Upper lobe of right lung (tissue), 1 donor: ENCODE measurements at regions not wholly inside any gene's neighbourhood (a gene's known extent, or its start where the extent isn't known, plus 50 kb on each side); places are given as distances from the start of the nearest gene placed in this dataset.

Source experiments
- ATAC-seq: fragments of 200-7000 bp; cut with Tn5 transposase; one replicate; pipeline ENCODE4 v1.9.1; 2020; ENCODE audit warnings: mild to moderate bottlenecking, moderate library complexity
- DNase-seq: peaks from one replicate; pipeline ENCODE4 v3.0.0-alpha.2; 2020
- H3K27ac ChIP-seq: fragments of 200-600 bp; one replicate; pipeline ENCODE4 v1.8.0; 2022
- H3K27me3 ChIP-seq: fragments of 200-600 bp; one replicate; pipeline ENCODE4 v1.8.0; 2022; ENCODE audit warnings: mild to moderate bottlenecking
- H3K36me3 ChIP-seq: fragments of 200-600 bp; one replicate; pipeline ENCODE4 v1.8.0; 2022
- H3K4me1 ChIP-seq: fragments of 200-600 bp; one replicate; pipeline ENCODE4 v1.8.0; 2022
- H3K4me3 ChIP-seq: fragments of 200-600 bp; one replicate; pipeline ENCODE4 v1.8.0; 2022; ENCODE audit warnings: mild to moderate bottlenecking
- H3K9me3 ChIP-seq: fragments of 200-600 bp; one replicate; pipeline ENCODE4 v1.8.0; 2022
- CTCF ChIP-seq: fragments of 200-600 bp; IDR thresholded peaks from one replicate; pipeline ENCODE4 v1.8.0; 2022; ENCODE audit warnings: antibody characterized with exemption
- intact Hi-C: fragments of 100-400 bp; cut with DNase I; formaldehyde crosslinking; loops from one replicate; pipeline ENCODE4 v1.11.0; 2022
- donor health status: DM: no; HTN: yes; CAD: no; lungs with severe emphysema.

- TF ChIP-seq CTCF: no peak
- ATAC-seq (no peak), DNase-seq (no peak)
- H3K27ac ChIP-seq: no peak overlapping the region
- H3K4me3 ChIP-seq: no peak overlapping the region
- H3K27me3 ChIP-seq: no peaks in the 10 kb centered on the region
- H3K9me3 ChIP-seq: no peaks in the 10 kb centered on the region
- H3K36me3 ChIP-seq: no peaks in the 10 kb centered on the region
- intact Hi-C loops: no loop called here
- H3K4me1 ChIP-seq: no peaks in the 10 kb centered on the region
These were observed 144.5 kb upstream of the PCBD1 start for GRCh38 chr10:71032887-71033286.

GRCh38 chr10:71033396-71033980 is 145.1 kb upstream of the PCBD1 start:
- H3K4me1 ChIP-seq: no peaks in the 10 kb centered on the region
- ATAC-seq (no peak), DNase-seq (peak; percentile 41)
- no peaks in the 10 kb centered on the region for H3K9me3 ChIP-seq
- no peak overlapping the region for H3K27ac ChIP-seq
- TF ChIP-seq CTCF: no peak
- no peaks in the 10 kb centered on the region for H3K27me3 ChIP-seq
- H3K4me3 ChIP-seq: no peak overlapping the region
- intact Hi-C loops: no loop called here
- no peaks in the 10 kb centered on the region for H3K36me3 ChIP-seq

GRCh38 chr10:71035511-71036296 is 147.3 kb upstream of the PCBD1 start:
- ATAC-seq: no peak
- H3K27ac ChIP-seq: no peak overlapping the region
- no peaks in the 10 kb centered on the region for H3K27me3 ChIP-seq
- H3K9me3 ChIP-seq: no peaks in the 10 kb centered on the region
- H3K4me3 ChIP-seq: no peak overlapping the region
- H3K36me3 ChIP-seq: no peaks in the 10 kb centered on the region
- DNase-seq: no peak
- no peak for TF ChIP-seq CTCF
- intact Hi-C loops: no loop called here
- H3K4me1 ChIP-seq: no peaks in the 10 kb centered on the region

GRCh38 chr10:71036297-71036966 is 148.1 kb upstream of the PCBD1 start:
- no peak for TF ChIP-seq CTCF
- Histone ChIP-seq H3K4me1 (no peaks in the 10 kb centered on the region), H3K9me3 (no peaks in the 10 kb centered on the region), H3K4me3 (no peak overlapping the region), H3K27me3 (no peaks in the 10 kb centered on the region), H3K36me3 (no peaks in the 10 kb centered on the region), H3K27ac (no peak overlapping the region)
- ATAC-seq (no peak), DNase-seq (no peak)
- intact Hi-C loops: no loop called here

GRCh38 chr10:71038091-71038633 is 149.8 kb upstream of the PCBD1 start:
- Histone ChIP-seq H3K27ac (no peak overlapping the region), H3K27me3 (no peaks in the 10 kb centered on the region), H3K36me3 (no peaks in the 10 kb centered on the region), H3K9me3 (no peaks in the 10 kb centered on the region), H3K4me1 (no peaks in the 10 kb centered on the region), H3K4me3 (no peak overlapping the region)
- no peak for DNase-seq
- no peak for TF ChIP-seq CTCF
- intact Hi-C loops: no loop called here
- no peak for ATAC-seq
